ENCODE measurements at regions not wholly inside any gene's neighbourhood (a gene's known extent, or its start where the extent isn't known, plus 50 kb on each side); places are given as distances from the start of the nearest gene placed in this dataset.
"Not testable (repeated sequence)": the region's sequence is repeated elsewhere in the genome, so short reads cannot be mapped to it uniquely, and the experiment has no call there.

DNA sequence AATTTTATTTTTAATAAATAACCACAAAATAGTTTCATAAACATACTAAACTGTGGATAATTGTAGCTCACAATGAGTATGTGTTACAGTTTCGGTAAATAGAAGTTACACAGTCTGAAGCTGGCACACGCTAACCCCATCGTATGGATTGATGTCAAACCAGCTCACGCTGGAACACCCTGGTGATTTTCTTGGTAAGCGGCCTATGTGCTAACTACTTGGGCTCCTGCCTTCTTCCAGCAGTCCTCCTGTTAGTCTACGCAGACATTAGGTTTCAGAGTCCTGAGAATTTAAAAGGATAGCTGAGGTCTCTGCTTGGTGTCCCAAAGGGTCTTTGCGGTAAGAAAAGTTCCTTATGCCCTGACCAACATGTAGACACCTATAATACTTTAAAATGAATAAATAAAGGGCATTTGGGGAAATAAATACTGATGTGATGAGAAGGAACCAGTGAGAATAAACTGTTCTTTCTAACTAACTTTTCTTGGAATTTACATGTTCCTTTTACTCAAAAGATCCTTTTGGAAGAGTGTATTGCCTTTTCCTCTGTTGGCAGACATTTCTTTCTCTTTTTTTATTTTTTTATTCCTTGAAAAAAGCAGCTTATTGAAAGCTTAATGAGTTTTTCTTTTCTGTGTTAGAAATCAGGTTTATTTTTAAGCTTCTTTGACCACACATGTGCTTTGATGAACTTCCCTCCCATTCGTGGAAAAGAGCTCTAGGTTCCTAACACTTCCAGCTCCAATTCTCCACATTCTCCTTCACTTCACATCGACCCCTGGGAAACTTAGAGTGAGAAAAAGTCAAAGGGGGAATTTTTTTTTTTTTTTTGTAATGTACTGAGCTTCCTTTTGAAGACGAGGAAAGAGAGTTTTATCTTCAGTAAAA lies 322.2 kb downstream of the IRS1 start:
- no peak for DNase-seq (ENCODE audit: low spot score)

GRCh38 chr2:226475650-226476049 lies 324.0 kb downstream of the IRS1 start:
- DNase-seq (ENCODE audit: low spot score): peak; percentile 86

DNA sequence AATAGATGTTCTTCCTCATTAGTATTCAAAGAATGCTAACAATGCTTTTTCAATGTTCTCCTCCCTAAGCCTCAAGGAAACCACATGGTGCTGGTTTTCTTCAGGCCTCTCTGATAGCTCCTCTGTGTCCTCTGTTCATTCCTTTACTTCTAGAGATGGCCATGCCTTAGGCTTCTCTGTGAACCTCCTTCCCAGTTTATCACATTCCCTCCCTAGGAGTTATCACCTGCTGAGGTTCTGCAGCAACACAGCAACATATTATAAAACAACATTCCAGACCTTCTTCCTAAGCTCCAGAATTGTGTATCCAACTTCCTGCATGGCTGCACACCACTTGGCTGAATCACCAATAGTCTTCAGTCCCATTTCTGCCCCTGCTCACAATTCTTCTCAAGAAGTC lies 325.5 kb downstream of the IRS1 start:
- DNase-seq (ENCODE audit: low spot score): no peak

DNA sequence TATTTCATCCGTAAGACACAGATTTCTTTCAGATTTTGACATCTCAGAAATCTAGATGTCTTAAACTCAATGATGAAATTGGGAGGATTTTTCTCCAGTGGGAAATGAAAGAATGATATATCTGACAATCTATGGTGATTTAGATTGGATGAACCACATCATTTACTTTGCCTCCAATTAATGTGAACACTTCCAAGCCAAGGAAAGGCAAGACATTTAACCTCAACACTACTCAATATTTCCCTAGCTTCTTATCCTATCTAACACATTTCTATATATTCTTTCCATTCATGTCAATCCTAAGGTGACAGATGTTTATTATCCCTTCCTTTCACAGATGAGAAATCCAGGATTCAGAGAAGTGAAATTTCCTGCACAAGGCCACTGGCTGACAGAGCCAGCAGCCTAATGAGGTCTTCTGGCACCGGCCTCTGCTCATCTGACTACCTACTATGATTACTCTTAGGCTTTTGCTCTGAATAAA lies 327.6 kb downstream of the IRS1 start:
- DNase-seq (ENCODE audit: low spot score): no peak

DNA sequence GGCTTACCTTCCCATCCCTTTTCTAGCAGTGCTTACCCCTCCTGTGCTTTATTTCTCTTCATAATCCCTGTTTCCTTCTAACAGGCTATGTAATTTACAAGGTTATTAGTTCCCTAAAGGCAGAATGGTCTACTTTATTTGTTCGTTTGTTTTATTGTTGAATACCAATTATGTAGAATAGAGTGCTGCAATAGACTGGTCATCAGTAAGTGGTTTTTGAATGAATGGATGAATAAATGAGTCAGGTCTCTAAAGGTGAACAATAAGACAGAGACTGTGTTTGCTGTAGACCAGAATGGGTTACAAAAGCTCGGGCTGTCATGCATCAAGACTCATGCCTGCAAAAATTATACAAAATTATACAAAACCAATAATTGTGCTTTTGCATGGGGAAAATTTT lies 332.0 kb downstream of the IRS1 start:
- no peak for DNase-seq (ENCODE audit: low spot score)

GRCh38 chr2:226467221-226467620 lies 332.4 kb downstream of the IRS1 start:
- no peak for DNase-seq (ENCODE audit: low spot score)

- no peak for DNase-seq (ENCODE audit: low spot score)
These were observed 333.0 kb downstream of the IRS1 start for GRCh38 chr2:226466589-226466988.

DNA sequence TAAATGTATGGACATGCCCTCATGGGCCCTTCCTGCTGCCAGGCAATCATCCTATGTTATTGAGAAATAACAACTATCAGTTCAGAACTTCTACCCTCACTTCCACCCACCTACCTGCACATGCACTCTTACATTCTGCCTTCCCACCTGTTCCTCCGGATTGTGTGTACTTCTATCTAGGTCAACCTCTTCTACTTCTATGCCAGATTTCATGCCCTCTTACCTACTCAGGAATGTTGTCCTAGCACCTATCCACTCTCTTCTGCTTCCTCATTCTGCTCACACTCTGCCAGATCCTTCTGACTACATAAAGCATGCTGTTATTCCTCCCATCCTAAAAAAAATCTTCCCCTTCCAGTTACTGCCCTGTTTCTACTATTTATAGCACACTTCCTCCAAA lies 333.5 kb downstream of the IRS1 start:
- no peak for DNase-seq (ENCODE audit: low spot score)

DNA sequence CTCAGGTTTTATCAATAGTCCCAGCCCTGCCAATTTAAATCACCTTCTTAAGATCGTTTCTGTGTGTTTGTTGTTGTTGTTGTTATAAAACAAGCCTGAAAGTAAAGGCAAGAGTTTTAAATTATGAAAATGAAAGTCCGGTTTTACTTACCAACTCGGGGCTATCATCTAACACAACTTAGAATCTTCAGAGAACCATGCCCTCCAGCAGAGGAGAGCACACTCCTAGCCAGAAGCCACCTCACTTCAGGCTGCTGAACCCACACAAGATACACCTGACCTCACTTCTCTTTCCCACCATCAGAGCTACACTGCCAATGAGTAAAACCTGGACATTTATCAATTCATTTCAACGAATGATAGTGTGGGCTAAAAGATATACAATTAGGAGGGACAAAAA lies 335.2 kb downstream of the IRS1 start:
- DNase-seq (ENCODE audit: low spot score): no peak

DNA sequence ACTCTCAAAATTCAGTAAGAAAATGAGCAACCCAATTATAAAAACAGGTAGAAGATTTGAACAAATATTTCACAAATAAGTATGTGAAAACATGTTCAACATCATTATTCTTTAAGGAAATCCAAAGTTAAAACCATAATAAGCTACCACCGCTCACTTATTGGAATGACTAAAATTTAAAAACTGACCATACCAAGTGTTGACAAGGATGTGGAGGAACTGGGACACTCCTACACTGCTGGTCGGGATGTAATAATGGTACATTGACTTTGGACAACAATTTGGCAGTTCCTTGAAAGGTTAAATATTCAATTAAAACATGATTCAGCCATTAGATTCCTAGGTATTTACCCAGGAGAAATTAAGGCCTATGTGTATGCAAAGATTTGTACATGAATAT lies 336.5 kb downstream of the IRS1 start:
- DNase-seq (ENCODE audit: low spot score): no peak

DNA sequence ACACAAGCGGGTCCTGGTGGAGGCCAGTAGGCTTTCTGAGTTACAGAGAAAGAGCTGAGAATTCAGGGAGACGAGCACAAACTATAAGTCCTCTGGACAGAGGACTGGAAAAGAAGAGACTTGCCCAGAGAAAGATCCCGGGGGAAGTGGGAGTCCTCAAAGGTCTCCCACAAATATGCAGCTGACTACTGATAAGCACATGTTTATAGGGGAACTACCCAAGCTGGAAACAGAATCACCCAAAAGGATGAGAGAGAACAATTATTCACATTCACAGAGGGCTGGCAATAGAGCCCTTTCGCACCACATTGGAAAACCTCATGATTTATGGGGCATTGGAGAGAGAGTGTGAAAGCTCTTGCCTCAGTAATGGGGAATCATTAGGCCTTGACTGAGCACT lies 337.6 kb downstream of the IRS1 start:
- peak; percentile 83 for DNase-seq (ENCODE audit: low spot score)

- DNase-seq (ENCODE audit: low spot score): not testable (repeated sequence)
These were observed 343.5 kb downstream of the IRS1 start for GRCh38 chr2:226456144-226456543.

DNA sequence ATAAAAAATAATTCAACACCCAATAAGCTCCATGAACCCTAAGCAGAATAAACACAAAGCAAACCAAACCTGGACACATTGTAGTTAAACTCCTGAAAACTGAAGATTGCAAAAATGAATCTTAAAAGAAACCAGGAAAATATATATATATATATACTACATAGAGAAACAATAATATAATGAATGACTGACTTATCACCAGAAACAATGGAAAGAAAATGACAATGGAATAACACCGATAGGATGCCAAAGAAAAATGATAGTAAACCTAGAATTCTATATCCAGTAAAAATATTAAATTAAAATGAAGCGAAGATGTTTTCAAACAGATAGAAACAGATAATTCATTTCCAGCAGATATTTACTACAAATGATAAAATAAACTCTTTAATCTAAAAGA lies 346.9 kb downstream of the IRS1 start:
- DNase-seq (ENCODE audit: low spot score): no peak

GRCh38 chr2:226451486-226451885 lies 348.1 kb downstream of the IRS1 start:
- no peak for DNase-seq (ENCODE audit: low spot score)

- no peak for DNase-seq (ENCODE audit: low spot score)
These were observed 349.5 kb downstream of the IRS1 start for GRCh38 chr2:226450141-226450540.

- peak; percentile 54 for DNase-seq (ENCODE audit: low spot score)
These were observed 352.0 kb downstream of the IRS1 start for GRCh38 chr2:226447338-226448300.

DNA sequence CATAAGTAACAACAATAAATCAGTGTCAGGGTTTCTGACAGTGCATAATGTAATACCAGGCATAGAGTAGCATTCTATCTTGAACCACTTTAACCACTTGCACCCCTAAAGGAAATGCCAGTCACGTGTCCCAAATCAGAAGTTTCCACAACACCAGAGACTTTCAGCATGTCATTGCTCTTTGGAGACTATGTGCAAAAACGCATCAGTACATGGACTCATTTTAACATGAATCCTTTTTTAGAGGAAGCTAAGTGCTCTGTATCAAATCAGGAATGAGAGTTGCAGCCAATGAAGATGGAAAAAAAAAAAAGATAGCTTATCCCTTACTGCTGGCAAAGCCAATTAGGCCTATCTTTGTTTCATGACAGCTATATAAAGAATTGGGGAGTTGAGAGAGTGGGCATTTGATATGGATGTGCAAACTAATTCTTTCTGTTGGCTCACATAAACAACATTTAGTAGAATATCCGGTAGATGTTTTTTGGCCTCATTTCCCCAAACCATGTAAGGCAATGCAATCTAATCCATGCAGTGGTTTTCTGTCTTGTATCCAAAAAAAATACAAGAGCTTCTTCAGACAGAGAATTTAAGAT lies 353.1 kb downstream of the IRS1 start:
- DNase-seq (ENCODE audit: low spot score): no peak

- no peak for DNase-seq (ENCODE audit: low spot score)
These were observed 354.3 kb downstream of the IRS1 start for GRCh38 chr2:226445216-226445861.

GRCh38 chr2:226443112-226443511 lies 356.5 kb downstream of the IRS1 start:
- DNase-seq (ENCODE audit: low spot score): no peak

GRCh38 chr2:226440127-226440918 lies 359.3 kb downstream of the IRS1 start:
- peak; percentile 40 for DNase-seq (ENCODE audit: low spot score)

DNA sequence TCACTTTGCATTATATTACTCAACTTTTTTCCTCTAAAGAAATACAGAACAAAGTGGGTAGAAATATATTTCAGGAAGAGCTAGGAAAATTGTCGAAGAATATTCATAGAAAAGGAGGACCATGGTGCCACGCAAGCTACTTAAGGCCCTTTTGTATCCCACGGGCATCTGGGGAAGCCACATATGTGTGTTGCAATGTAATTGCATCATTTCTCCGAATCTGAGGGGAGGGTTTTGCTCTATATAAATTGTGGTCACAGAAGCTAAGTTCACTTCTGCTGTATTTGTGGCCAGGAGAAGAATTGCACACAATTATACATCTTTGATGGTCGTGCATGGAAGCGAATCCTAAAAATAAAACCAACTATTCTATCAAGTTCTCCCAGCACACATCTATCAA lies 360.3 kb downstream of the IRS1 start:
- DNase-seq (ENCODE audit: low spot score): no peak
